ENCODE measurements at regions not wholly inside any gene's neighbourhood (a gene's known extent, or its start where the extent isn't known, plus 50 kb on each side); places are given as distances from the start of the nearest gene placed in this dataset.
A peak's percentile ranks its signal among the peaks of the same experiment; 100 is the strongest.

- H3K9ac ChIP-seq, result no peak overlapping the region
- H3K27me3 ChIP-seq (replicated peaks; ENCODE audit: insufficient read depth), result no peaks in the 10 kb centered on the region
- no peaks in the 10 kb centered on the region for H3K36me3 ChIP-seq (ENCODE audit: low read depth)
- no peak for TF ChIP-seq EZH2phosphoT487 (IDR thresholded peaks at IDR 0.05; ENCODE audit: insufficient read depth, low read depth)
- TF ChIP-seq EZH2 (IDR thresholded peaks at IDR 0.05; ENCODE audit: insufficient read depth, poor library complexity, severe bottlenecking), result no peak
- no peak overlapping the region for H3K27ac ChIP-seq
- H3K9me3 ChIP-seq (ENCODE audit: low read depth), result no peaks in the 10 kb centered on the region
- no peaks in the 10 kb centered on the region for H3K79me2 ChIP-seq (ENCODE audit: insufficient read depth)
- H2AFZ ChIP-seq, result no peak overlapping the region
- no peak overlapping the region for H3K4me3 ChIP-seq
- peak overlapping the region; percentile 13 for H3K4me2 ChIP-seq (ENCODE audit: unreplicated experiment)
- no peaks in the 10 kb centered on the region for H4K20me1 ChIP-seq (ENCODE audit: insufficient read depth)
- H3F3A ChIP-seq (ENCODE audit: insufficient read depth), result peaks cover 21% of the 10 kb centered on the region
- no peak for DNase-seq
- 94 to 100% methylated on average over 1 of the region's 1 CpG for WGBS, 2 experiments (ENCODE audit: low coverage in 1 of 2, low lambda C conversion rate in 2 of 2, missing lambda C conversion rate in 2 of 2)
- peaks cover 25% of the 10 kb centered on the region for H3K4me1 ChIP-seq (ENCODE audit: insufficient read depth)
- H3K9me2 ChIP-seq (ENCODE audit: insufficient read depth), result no peaks in the 10 kb centered on the region
- in situ Hi-C loops (cut with MboI), result no loop called here
Measured at GRCh38 chr14:51457843-51458562, 193.7 kb upstream of the FRMD6 start.

- Histone ChIP-seq H3K79me2 (ENCODE audit: insufficient read depth) (no peaks in the 10 kb centered on the region), H2AFZ (no peak overlapping the region), H3K27ac (peak overlapping the region; percentile 12; the same call in 1 of the 2 replicates), H3K36me3 (ENCODE audit: low read depth) (no peaks in the 10 kb centered on the region), H3K4me2 (ENCODE audit: unreplicated experiment) (peak overlapping the region; percentile 13), H4K20me1 (ENCODE audit: insufficient read depth) (no peaks in the 10 kb centered on the region), H3K9me2 (ENCODE audit: insufficient read depth) (no peaks in the 10 kb centered on the region), H3K9ac (no peak overlapping the region), H3K4me1 (ENCODE audit: insufficient read depth) (peaks cover 25% of the 10 kb centered on the region), H3K4me3 (no peak overlapping the region), H3F3A (ENCODE audit: insufficient read depth) (peaks cover 21% of the 10 kb centered on the region), H3K27me3 (replicated peaks; ENCODE audit: insufficient read depth) (no peaks in the 10 kb centered on the region), H3K9me3 (ENCODE audit: low read depth) (no peaks in the 10 kb centered on the region)
- peak; percentile 92 for DNase-seq
- in situ Hi-C loops (cut with MboI), result no loop called here
- WGBS, 2 experiments (ENCODE audit: low coverage in 1 of 2, low lambda C conversion rate in 2 of 2, missing lambda C conversion rate in 2 of 2), result 0 to 7% methylated on average over 1 of the region's 1 CpG
- TF ChIP-seq EZH2 (IDR thresholded peaks at IDR 0.05; ENCODE audit: insufficient read depth, poor library complexity, severe bottlenecking), result no peak
- TF ChIP-seq EZH2phosphoT487 (IDR thresholded peaks at IDR 0.05; ENCODE audit: insufficient read depth, low read depth), result no peak
Measured at GRCh38 chr14:51458563-51458955, 193.2 kb upstream of the FRMD6 start.

- H3K4me2 ChIP-seq (ENCODE audit: unreplicated experiment), result no peak overlapping the region
- no peaks in the 10 kb centered on the region for H3K9me3 ChIP-seq (ENCODE audit: low read depth)
- DNase-seq, result no peak
- no peaks in the 10 kb centered on the region for H4K20me1 ChIP-seq (ENCODE audit: insufficient read depth)
- H3K27ac ChIP-seq, result no peak overlapping the region
- no peaks in the 10 kb centered on the region for H3K79me2 ChIP-seq (ENCODE audit: insufficient read depth)
- no peaks in the 10 kb centered on the region for H3K9me2 ChIP-seq (ENCODE audit: insufficient read depth)
- no peaks in the 10 kb centered on the region for H3K36me3 ChIP-seq (ENCODE audit: low read depth)
- no peak overlapping the region for H3K9ac ChIP-seq
- no peak overlapping the region for H3K4me3 ChIP-seq
- H2AFZ ChIP-seq, result no peak overlapping the region
- TF ChIP-seq EZH2 (IDR thresholded peaks at IDR 0.05; ENCODE audit: insufficient read depth, poor library complexity, severe bottlenecking), result no peak
- TF ChIP-seq EZH2phosphoT487 (IDR thresholded peaks at IDR 0.05; ENCODE audit: insufficient read depth, low read depth), result no peak
- peaks cover 16% of the 10 kb centered on the region for H3F3A ChIP-seq (ENCODE audit: insufficient read depth)
- H3K4me1 ChIP-seq (ENCODE audit: insufficient read depth), result peaks cover 17% of the 10 kb centered on the region
- in situ Hi-C loops (cut with MboI), result no loop called here
- H3K27me3 ChIP-seq (replicated peaks; ENCODE audit: insufficient read depth), result no peaks in the 10 kb centered on the region
- WGBS, 2 experiments (ENCODE audit: low coverage in 1 of 2, low lambda C conversion rate in 2 of 2, missing lambda C conversion rate in 2 of 2), result 48 to 61% methylated on average over 1 of the region's 1 CpG
Measured at GRCh38 chr14:51460011-51460410, 191.7 kb upstream of the FRMD6 start.

- no peaks in the 10 kb centered on the region for H4K20me1 ChIP-seq (ENCODE audit: insufficient read depth)
- H3F3A ChIP-seq (ENCODE audit: insufficient read depth), result peaks cover 14% of the 10 kb centered on the region
- H3K9me3 ChIP-seq (ENCODE audit: low read depth), result no peaks in the 10 kb centered on the region
- no peak overlapping the region for H3K27ac ChIP-seq
- no peak overlapping the region for H3K9ac ChIP-seq
- no peaks in the 10 kb centered on the region for H3K36me3 ChIP-seq (ENCODE audit: low read depth)
- H3K79me2 ChIP-seq (ENCODE audit: insufficient read depth), result no peaks in the 10 kb centered on the region
- 62 to 70% methylated on average over 3 of the region's 3 CpGs for WGBS, 2 experiments (ENCODE audit: low coverage in 1 of 2, low lambda C conversion rate in 2 of 2, missing lambda C conversion rate in 2 of 2)
- in situ Hi-C loops (cut with MboI), result no loop called here
- H3K4me2 ChIP-seq (ENCODE audit: unreplicated experiment), result no peak overlapping the region
- H3K9me2 ChIP-seq (ENCODE audit: insufficient read depth), result no peaks in the 10 kb centered on the region
- no peak overlapping the region for H2AFZ ChIP-seq
- H3K27me3 ChIP-seq (replicated peaks; ENCODE audit: insufficient read depth), result no peaks in the 10 kb centered on the region
- peaks cover 17% of the 10 kb centered on the region for H3K4me1 ChIP-seq (ENCODE audit: insufficient read depth)
- DNase-seq, result no peak
- no peak for TF ChIP-seq EZH2 (IDR thresholded peaks at IDR 0.05; ENCODE audit: insufficient read depth, poor library complexity, severe bottlenecking)
- no peak for TF ChIP-seq EZH2phosphoT487 (IDR thresholded peaks at IDR 0.05; ENCODE audit: insufficient read depth, low read depth)
- H3K4me3 ChIP-seq, result no peak overlapping the region
Measured at GRCh38 chr14:51462182-51462581, 189.5 kb upstream of the FRMD6 start.
